ENCODE measurements at regions not wholly inside any gene's neighbourhood (a gene's known extent, or its start where the extent isn't known, plus 50 kb on each side); places are given as distances from the start of the nearest gene placed in this dataset.

GRCh38 chr15:46894644-46895043 is 822.7 kb upstream of the SEMA6D start:
- WGBS, 2 donors, result 93 to 96% methylated on average over 10 of the region's 10 CpGs
- intact Hi-C loops (cut with DNase I), result loop anchor here in 1 of 10 donors (10.0 kb wide), 1 partner anchor 60 kb away; no protein-coding TSS in a partner anchor
- H3K27ac ChIP-seq, result no peak overlapping the region
- H3K4me3 ChIP-seq, result no peak overlapping the region
- no peaks in the 10 kb centered on the region for H3K27me3 ChIP-seq
- ATAC-seq (no peak), DNase-seq (no peak)
- H3K9me3 ChIP-seq, result peaks cover 0 to 9% (median 0%) of the 10 kb centered on the region in 11 donors
- H3K4me1 ChIP-seq, result no peaks in the 10 kb centered on the region
- no peaks in the 10 kb centered on the region for H3K36me3 ChIP-seq
- no peak for TF ChIP-seq CTCF (IDR thresholded peaks at IDR 0.05)

GRCh38 chr15:46897266-46897665 is 820.0 kb upstream of the SEMA6D start:
- Histone ChIP-seq H3K4me3 (no peak overlapping the region), H3K27ac (no peak overlapping the region), H3K4me1 (no peaks in the 10 kb centered on the region), H3K36me3 (no peaks in the 10 kb centered on the region), H3K9me3 (peaks cover 0 to 9% (median 0%) of the 10 kb centered on the region in 11 donors), H3K27me3 (no peaks in the 10 kb centered on the region)
- 85 to 93% methylated on average over 1 of the region's 1 CpG for WGBS, 2 donors
- DNase-seq (no peak), ATAC-seq (no peak)
- no peak for TF ChIP-seq CTCF (IDR thresholded peaks at IDR 0.05)
- intact Hi-C loops (cut with DNase I), result loop anchor here in 1 of 10 donors (10.0 kb wide), 1 partner anchor 58 kb away; no protein-coding TSS in a partner anchor

- intact Hi-C loops (cut with DNase I), result no loop called here
- WGBS, 2 donors, result 77 to 91% methylated on average over 2 of the region's 2 CpGs
- TF ChIP-seq CTCF (IDR thresholded peaks at IDR 0.05), result no peak
- Histone ChIP-seq H3K27ac (no peak overlapping the region), H3K9me3 (no peaks in the 10 kb centered on the region), H3K4me3 (no peak overlapping the region), H3K4me1 (no peaks in the 10 kb centered on the region), H3K27me3 (no peaks in the 10 kb centered on the region), H3K36me3 (no peaks in the 10 kb centered on the region)
- ATAC-seq (no peak), DNase-seq (no peak)
Measured at GRCh38 chr15:46901001-46901400, 816.3 kb upstream of the SEMA6D start.

- 68 to 72% methylated on average over 3 of the region's 3 CpGs for WGBS, 2 donors
- no peak for TF ChIP-seq CTCF (IDR thresholded peaks at IDR 0.05)
- Histone ChIP-seq H3K4me1 (no peaks in the 10 kb centered on the region), H3K36me3 (no peaks in the 10 kb centered on the region), H3K27me3 (no peaks in the 10 kb centered on the region), H3K27ac (no peak overlapping the region), H3K9me3 (peaks cover 0 to under 1% (median 0%) of the 10 kb centered on the region in 11 donors), H3K4me3 (no peak overlapping the region)
- ATAC-seq, result no peak
- intact Hi-C loops (cut with DNase I), result no loop called here
- DNase-seq, result no peak
Measured at GRCh38 chr15:46917721-46918252, 799.5 kb upstream of the SEMA6D start.

All from heart right ventricle (tissue), 16 donors.